WI38 (cell line): ENCODE measurements at regions not wholly inside any gene's neighbourhood (a gene's known extent, or its start where the extent isn't known, plus 50 kb on each side); places are given as distances from the start of the nearest gene placed in this dataset.

Experiments
- H3K4me3 ChIP-seq: 2 replicates; pipeline ENCODE4 v1.5.1; 2011; ENCODE audit warnings: low read depth, mild to moderate bottlenecking, control low read depth, low read length
- CTCF ChIP-seq: IDR thresholded peaks from 2 replicates; pipeline ENCODE4 v1.5.1; 2012; ENCODE audit warnings: low read depth, mild to moderate bottlenecking, control low read depth, low read length

- no peak for TF ChIP-seq CTCF
Measured at GRCh38 chr12:116398193-116398592, 120.7 kb upstream of the MED13L start.

GRCh38 chr12:116399055-116399454, 121.6 kb upstream of the MED13L start:
- no peak overlapping the region for H3K4me3 ChIP-seq
- no peak for TF ChIP-seq CTCF

More at GRCh38 chr12:116398193-116398592, 120.7 kb upstream of the MED13L start:
- no peak overlapping the region for H3K4me3 ChIP-seq

DNA sequence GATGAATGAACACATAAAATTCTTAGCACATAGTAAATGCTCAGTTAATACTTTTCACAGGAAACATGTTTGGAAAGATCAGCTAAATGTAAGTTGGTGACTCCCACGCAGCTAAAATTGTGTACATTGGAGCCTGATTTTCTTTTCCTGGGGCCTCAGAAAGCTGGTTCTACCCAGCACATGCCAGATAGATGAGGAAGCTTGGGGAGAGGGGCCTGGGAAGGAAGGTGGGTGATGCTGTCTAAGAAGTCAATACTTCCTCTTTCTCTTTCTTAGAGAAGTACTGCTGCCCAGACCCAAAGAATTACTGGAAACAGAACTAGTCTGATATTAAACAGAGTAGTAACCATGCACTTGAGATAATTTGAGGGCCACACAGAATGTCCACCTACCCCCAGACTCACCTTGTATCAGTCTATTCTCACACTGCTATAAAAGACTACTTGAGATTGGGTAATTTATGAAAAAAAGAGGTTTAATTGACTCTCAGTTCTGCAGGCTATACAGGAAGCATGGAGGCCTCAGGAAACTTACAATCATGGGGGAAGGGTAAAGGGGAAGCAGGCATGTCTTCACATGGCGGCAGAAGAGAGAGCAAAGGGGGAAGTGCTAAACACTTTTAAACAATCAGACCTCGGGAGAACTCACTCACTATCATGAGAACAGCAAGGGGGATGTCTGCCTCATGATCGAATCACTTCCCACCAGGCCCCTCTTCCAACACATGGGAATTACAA, 123.3 kb upstream of the MED13L start:
- no peak for TF ChIP-seq CTCF
- no peak overlapping the region for H3K4me3 ChIP-seq

DNA sequence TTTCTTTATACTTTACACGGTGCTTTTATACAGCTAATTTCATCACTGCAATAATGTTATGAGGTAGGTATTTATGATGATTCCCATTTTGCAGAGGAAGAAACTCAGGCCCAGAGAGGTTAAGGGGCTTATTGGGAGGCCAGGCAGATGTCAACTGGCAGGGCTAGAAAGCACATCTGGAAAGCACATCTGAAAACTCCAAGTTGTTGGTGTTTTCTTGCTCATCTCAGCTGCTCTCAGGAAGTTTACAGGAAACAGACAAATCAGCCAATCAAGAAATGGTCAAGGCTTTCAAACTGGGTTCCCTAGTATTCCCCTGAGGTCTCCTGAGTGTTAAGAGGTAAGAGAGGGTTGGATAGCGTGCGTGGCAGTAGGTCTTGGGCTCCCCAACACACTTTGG, 124.1 kb upstream of the MED13L start:
- no peak for TF ChIP-seq CTCF

GRCh38 chr12:116402163-116402939, 124.9 kb upstream of the MED13L start:
- TF ChIP-seq CTCF: no peak
- H3K4me3 ChIP-seq: no peak overlapping the region

More for the DNA sequence above, 124.1 kb upstream of the MED13L start:
- no peak overlapping the region for H3K4me3 ChIP-seq

DNA sequence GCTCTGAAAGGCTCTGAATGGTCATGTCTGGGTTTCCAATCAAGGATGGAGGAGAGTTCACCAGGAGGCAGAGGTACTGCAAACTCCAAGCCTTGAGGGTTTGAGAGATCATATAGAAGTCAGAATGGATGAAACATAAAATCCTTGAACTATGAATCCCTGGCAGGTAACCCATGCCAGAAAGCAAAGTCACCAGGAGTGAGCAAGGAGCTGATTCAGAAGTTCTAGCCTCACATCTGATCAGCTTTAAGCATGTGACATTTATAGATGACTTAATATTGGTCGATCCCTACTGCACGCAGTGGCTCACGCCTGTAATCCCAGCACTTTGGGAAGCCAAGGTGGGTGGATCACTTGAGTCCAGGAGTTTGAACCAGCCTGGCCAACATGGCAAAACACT, 126.1 kb upstream of the MED13L start:
- no peak for TF ChIP-seq CTCF
- no peak overlapping the region for H3K4me3 ChIP-seq

GRCh38 chr12:116404247-116404646, 126.8 kb upstream of the MED13L start:
- no peak for TF ChIP-seq CTCF
- H3K4me3 ChIP-seq: no peak overlapping the region
